Fibroblast of the conjunctiva (primary cell): ENCODE measurements at regions not wholly inside any gene's neighbourhood (a gene's known extent, or its start where the extent isn't known, plus 50 kb on each side); places are given as distances from the start of the nearest gene placed in this dataset.

ENCODE experiments used
- DNase-seq: peaks from one replicate; pipeline ENCODE4 v3.0.0-alpha.2; 2010; ENCODE audit warnings: low read depth

- no peak for DNase-seq
These were observed 315.8 kb downstream of the SH3GL2 start for GRCh38 chr9:17894501-17895160.

- DNase-seq: no peak
These were observed 321.7 kb downstream of the SH3GL2 start for GRCh38 chr9:17900606-17901005.

DNA sequence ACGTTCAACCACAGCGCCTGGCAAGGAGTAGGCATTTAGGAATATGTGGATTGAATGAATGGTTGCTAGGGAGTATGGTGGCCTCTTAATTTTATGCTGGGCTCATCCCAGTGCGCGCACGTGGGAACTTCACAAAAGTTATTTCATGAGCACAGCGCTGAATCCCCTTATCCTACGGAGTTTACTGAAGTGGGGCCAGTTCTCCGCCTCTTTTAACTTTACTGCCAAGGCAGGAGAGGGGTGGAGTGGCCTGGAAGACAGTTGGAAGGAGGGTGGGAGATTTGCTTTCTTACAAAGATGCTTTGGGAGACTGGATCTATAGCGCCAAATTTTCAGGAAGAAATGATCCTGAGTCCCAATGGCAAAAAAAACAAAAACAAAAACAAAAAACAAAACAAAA is 326.5 kb downstream of the SH3GL2 start:
- no peak for DNase-seq

DNA sequence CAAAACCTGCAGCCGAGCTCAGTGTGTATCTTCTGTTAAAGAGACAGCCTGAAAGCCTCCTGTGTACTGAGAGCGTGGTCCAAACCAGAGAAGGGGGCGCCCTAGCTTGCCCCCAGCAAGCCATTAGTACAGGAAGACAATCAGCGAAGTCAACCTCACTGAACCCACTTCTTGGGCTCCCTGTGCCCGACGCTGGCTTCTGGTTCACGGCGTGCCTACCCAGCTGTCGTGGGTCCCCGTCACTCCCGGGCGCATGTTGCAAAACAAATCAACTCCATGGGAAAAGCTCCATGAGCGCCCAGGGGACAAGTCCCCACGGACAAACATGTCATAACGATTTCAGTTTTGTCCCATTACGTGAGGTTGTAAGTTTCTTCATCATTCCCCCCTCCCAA is 326.9 kb downstream of the SH3GL2 start:
- no peak for DNase-seq

GRCh38 chr9:17906176-17906840 is 327.4 kb downstream of the SH3GL2 start:
- no peak for DNase-seq

- DNase-seq: no peak
These were observed 328.2 kb downstream of the SH3GL2 start for GRCh38 chr9:17906841-17907778.

DNA sequence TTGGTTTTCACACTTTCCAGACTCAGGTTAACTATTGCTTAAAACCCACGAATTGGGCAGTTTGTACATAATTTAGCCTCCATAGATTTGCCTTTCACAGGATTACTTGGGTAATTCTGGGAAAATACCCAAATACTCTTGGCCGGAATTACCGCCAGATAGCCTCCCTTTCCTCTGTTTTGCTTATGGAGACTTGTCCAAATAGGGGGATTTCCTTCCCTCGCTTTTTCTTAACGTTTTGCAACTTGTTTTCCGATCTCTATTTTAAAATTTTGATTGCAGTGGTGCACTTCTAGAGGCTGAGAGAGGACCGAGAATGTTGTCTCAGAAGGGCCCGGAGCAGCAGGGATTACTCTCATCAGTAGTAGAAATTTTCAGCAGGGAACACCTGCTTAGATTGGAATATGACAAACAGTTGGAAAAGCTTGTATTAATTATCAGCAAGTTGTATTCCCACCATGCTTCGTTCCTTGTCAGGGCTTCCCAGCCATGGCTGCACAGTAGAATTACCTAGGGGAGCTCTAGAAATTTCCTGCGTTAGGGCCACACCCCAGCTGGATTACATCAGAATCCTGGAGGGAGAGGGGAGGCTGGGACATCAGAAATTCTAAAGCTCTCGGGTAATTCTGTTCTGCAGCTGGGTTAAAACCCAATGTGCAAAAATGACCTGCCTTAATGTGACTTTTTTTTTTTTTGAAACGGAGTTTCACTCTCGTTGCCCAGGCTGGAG is 329.1 kb downstream of the SH3GL2 start:
- DNase-seq: no peak

DNA sequence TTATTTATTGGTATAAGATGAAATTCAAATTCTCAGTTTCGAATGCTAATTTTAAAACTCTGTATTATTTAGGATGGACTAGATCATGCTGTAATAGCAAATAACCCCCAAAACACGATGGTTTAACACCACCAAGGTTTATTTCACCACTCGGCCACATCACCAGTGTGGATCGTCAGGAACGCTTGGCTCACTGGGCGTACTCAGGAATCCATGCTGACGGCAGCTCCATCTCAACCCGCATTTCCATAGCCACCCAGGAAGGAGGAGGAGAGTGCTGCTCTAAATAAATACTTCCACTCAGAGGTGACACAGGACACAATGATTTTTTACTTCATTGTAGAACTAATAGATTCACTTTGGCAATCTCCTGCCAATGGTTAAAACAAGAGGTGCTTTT is 347.4 kb downstream of the SH3GL2 start:
- no peak for DNase-seq

DNA sequence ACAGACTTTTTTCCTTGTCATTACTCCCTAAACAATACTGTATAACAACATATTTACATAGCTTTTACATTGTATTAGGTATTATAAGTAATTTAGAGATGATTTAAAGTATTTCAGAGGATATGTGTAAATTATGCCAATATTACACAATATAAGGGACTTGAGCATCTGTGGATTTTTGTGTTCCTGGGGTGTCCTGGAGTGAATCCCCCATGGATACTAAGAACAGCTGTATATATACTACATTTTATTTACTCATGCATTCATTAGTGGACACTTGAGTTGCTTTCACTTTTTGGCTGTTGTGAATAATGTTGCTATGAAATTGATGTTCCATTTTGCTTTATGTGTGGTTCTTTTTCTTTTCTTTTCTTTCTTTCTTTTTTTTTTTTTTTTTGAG is 348.8 kb downstream of the SH3GL2 start:
- DNase-seq: no peak

GRCh38 chr9:17928228-17928627 is 349.4 kb downstream of the SH3GL2 start:
- no peak for DNase-seq

DNA sequence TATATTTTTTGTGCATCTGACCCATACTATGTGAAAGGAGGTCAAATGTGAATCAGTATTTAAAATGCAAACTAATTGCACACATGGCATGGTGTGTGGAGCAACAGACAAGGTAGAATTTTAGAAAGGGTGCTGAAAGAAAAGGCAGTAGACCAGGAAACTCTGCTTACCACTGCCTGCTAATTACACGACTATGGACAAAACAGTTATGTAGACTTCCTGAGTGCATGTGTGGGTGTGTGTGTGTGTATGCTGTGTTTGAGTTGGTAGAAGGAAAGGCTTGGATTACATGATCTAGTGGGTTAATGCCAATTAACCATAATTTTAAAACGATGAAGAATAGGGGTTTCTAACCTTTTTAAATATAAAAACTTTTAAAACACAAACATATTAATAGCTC is 349.9 kb downstream of the SH3GL2 start:
- DNase-seq: no peak

DNA sequence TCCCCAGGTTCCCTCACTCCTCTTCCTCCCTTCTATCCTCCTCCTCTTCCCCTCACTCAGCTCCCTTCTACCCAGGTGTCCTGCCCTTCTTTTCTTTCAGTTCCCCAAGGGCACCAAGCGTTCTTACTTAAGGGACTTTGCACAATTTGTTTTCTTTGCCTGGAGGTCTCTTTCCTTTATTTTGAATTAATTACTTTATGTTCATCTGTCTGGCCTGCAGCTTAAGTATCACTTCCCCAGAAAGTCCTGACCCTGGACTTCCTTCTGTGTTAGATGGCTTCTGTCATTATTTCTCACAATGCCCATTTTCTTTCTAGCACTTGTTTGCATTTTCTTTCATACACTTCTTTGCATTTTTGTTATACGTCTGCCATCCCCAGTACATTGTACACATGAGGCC is 350.6 kb downstream of the SH3GL2 start:
- DNase-seq: no peak

- DNase-seq: no peak
These were observed 351.2 kb downstream of the SH3GL2 start for GRCh38 chr9:17930071-17930470.

DNA sequence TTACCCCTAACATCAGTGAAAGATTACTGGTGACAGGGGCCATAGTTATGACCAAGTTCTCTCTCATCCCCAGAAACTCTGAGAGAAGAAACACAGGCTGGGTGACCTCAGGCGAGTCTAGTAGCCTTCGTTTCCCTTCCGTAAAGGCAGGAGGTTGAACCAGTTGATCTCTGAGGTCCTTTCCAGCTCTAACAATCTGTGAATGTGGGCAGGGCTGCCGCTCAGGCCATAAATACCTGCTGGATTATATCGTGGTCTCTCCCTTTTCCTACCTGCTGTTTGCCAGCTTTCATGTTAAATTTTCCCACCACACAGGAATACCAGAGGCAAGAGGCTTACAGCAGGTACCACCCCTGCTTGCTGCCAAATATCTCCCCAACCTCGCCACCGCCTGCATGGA is 357.5 kb downstream of the SH3GL2 start:
- DNase-seq: no peak

DNA sequence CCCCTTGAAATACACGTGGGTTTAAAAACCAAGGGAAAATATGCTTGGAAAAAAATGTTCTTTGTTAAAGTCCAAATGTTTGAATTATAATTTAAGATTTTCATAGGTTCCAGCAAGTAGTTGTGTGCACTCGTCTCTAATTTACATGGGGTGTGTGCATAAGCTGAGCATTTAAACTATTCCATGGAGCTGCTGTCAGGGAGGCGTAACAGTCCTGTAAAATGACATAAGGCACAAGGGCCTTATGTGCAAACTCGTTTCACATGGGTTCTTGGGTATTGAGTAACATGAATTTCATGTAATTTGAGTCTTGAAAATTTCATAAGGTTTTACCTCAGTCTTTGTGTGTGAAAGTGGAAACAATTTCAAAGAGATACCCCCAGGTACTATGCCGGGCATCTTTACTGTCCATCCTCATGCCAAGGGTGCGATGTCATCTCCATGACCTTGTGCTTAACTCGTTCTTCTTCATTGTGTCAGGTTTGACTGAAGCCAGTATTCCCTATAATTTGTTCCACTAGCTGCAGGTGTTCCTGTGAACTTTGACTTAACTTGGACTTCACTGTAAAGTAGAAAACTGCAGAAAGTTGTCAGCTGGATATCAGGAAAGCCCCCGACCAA is 359.3 kb downstream of the SH3GL2 start:
- no peak for DNase-seq

DNA sequence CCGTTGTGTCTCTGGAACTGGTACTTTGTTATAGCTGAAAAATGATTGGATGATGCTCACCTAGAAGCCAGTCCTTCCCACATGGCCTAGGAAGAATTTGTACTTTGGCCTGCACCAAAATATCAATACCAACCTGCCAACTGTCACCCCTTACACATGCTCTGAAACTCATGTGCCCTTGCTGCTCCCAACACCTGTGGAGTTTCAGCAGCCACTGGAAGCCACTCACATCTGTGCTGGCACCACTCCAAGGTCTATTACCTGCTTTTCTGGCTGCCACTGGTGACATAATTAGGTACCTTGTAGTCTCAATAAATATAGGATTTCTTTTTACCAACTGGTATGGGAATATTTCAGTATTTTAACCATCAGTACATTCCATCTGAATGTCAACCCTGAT is 363.6 kb downstream of the SH3GL2 start:
- DNase-seq: no peak

DNA sequence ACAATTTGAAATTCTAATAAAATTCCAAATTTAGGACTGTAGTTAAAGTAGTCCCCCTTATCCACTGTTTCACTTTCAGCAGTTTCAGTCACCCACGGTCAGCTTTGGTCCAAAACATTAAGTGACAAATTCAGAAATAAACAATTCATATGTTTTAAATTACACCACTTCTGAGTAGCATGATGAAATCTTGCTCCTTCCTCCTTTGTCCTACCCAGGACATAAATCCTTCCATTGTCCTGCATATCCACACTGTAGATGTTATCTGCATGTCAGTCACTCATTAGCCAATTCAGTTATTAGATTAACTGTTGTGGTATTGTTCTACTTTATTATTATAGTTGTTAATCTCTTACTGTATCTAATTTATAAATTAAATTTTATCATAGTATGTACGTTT is 376.5 kb downstream of the SH3GL2 start:
- DNase-seq: no peak

DNA sequence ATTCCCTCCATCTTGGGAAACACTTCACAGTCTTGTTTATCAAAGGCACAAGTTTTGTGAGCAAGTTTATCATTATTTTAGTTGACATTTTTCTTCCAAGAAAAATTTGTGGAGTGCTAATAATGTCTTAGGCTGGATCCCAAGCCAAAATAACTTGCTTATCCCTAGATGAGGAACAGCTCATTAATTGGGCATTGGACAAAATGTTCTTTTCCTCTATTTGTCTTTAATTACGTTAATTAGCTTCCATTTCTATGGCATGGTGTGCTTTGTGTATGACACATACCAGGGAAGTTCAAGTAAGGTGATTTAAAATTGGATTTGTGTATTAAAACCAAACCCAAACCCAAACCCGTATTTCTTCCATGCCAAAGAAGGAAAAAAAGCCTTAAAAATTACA is 379.5 kb downstream of the SH3GL2 start:
- no peak for DNase-seq

DNA sequence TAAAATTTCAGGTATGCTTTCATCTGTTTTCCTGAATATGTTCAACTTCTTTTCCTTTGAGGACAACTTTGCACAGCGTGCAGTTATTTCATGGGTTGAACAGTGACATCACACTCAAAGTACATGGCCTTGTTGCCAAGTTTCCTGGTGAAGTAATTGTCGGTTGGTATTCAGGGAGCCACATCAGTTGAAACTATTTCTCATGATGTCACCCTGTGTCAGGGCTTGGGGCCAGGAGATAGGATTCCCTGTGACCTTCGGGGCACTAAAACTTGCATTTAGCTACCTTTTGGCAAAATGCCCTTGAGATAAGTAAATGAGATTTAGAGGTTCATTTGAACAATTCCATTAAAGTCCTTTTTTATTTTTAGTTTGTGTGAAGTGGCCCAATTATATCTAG is 383.9 kb downstream of the SH3GL2 start:
- no peak for DNase-seq

- DNase-seq: no peak
These were observed 384.6 kb downstream of the SH3GL2 start for GRCh38 chr9:17963498-17963897.

DNA sequence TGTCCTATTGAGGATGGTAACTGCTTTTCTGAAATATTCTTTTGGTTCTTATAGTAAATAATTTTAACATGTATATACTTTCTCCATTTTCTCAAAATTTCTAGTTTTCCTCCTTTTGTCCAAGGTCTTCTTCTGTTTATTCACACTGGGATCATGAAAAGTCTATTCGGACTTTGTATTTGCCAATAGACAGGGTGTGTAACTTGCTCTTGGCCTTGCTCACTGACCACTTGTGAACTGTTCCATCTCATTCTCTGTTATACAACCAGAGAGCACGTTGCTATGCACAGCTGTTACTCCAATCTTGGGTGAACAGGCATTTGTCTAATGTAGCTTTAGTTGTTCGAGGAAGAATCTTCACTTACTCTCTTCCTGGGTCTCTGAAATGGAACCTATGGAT is 388.9 kb downstream of the SH3GL2 start:
- DNase-seq: no peak

- no peak for DNase-seq
These were observed 390.4 kb downstream of the SH3GL2 start for GRCh38 chr9:17969232-17969631.
